GM18520 (cell line): ENCODE measurements at regions not wholly inside any gene's neighbourhood (a gene's known extent, or its start where the extent isn't known, plus 50 kb on each side); places are given as distances from the start of the nearest gene placed in this dataset.

ENCODE experiments used
- ATAC-seq: cut with Tn5 transposase; IDR thresholded peaks from one replicate; pipeline ENCODE4 v1.9.1; 2021; ENCODE audit not compliant: unreplicated experiment

DNA sequence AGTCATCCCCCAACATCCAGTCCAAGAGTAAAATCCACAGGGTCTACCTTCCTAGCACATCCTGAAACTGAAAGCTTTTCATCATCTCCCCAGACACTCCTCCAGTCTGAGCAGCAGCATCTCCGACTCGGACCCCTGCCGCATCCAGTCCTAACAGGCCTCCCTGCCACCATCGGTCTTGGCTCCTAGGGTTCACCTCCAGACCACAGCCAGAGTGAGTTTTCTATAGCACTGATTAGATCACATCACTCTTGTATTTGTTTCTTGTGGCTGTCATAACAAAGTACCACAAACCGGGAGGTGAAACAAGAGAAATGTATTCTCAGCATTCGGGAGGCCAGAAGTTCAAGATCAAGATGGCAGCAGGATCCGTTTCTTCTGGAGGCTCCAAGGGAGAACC lies 187.8 kb downstream of the TOMM20 start:
- ATAC-seq, result no peak

- ATAC-seq, result no peak
Observed at GRCh38 chr1:234938924-234939323, 189.7 kb downstream of the TOMM20 start.

DNA sequence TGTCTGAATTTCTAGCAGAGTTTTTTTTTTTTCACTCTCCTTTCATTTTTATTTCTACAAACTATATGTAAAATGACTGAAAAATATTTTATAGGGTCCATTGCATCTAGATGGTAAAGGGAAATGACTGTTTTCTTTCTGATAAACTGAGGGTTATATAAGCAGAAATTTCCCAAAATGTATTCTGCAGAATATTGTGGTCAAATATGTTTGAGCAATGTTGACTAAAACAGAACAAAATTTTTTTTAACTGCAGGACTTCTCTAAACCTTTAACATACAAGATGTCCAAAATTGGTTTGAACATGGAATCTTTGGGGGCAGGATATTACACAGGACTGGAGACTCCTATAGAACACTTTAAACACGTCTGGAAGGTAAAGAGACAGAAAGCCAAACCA lies 190.5 kb downstream of the TOMM20 start:
- ATAC-seq, result no peak

DNA sequence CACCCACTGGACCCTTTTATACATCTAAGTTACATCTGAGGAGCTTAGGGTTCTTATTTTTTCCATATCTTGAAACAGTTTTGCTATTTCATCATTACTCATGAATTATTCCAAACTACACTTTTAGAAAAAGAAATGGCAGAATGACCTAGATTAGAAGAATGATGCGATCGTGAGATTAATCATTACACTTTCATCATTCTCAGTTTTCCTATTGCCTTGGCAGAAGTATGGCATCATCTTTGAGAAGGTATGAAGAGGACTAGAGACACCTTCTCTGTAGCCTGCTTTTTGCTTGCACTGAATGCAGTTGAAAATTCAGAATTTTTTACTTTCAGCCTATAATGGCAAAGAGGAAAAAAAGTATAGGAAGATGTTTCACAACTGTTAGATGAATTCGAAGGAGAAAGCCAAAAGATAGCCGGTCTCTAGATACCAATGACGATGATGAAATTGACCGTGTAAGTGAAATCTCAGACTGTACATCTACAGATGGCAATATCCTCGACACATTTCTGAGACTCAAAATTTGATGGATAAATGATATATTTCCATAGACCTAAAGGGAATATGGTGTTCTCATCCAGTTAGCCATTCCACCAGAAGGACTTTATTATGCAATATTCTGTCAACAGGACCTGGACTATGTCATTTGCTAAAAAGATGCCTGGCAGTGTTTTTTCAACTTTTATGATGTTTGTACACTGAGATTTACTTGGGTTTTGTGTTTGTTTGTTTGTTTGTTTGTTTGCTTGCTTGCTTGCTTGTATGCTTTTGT lies 191.8 kb downstream of the TOMM20 start:
- no peak for ATAC-seq

DNA sequence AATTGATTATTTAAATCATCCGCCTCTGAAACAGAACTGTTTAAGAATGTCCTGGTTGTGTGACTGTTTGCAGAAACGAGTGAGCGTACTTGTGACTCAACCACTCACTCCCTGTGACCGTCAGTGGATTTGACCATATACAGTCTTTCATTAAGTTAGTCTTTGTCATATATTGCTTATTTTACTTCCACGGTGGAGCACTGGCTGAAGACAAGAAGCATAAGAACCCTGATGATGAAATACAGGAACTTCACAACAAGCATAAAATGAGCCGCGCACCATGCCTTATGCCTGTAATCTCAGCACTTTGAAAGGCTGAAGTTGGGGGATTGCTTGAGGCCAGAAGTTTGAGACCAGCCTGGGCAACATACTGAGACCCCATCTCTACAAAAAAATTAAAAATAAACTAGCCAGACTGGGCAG lies 194.0 kb downstream of the TOMM20 start:
- no peak for ATAC-seq

DNA sequence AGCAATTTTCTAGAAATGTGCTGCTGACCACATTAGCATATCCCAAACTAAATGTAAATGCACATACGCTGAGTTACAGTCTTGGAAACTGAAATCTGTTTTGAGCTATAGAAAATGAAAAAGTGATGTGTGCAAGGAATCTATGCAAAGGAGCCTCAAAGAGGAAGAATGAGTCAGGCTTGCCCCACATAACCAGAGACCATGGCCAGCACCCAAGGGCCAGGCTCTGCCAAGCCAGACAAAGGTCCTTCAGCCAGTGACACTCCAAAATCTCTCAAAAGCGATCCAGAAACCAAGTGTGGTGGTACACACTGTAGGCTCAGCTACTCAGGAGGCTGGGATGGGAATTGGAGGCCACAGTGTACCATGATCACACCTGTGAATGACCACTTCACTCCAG lies 195.2 kb downstream of the TOMM20 start:
- peak; percentile 86 for ATAC-seq

GRCh38 chr1:234932511-234933430 lies 195.9 kb downstream of the TOMM20 start:
- ATAC-seq, result peak; percentile 12

GRCh38 chr1:234932106-234932505 lies 196.5 kb downstream of the TOMM20 start:
- no peak for ATAC-seq

- no peak for ATAC-seq
Observed at GRCh38 chr1:234931404-234931973, 197.1 kb downstream of the TOMM20 start.

DNA sequence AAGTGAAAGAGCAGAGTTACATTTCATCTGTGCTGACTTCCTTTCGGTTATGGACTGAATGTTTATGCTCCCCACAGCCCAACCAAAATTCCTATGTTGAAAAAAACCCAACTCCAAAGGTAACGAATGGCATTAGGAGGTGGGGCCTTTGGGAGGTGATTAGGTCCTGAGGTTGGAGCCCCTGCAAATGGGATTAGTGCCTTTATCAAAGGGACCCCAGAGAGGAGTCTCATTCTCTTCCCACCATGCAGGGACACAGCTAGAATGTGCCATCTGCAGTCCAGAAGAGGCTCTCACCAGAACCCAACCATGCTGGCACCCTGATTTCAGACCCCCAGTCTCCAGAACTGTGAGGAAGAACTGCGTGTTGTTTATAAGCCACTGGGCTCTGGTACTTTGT lies 199.3 kb downstream of the TOMM20 start:
- ATAC-seq, result no peak

- ATAC-seq, result no peak
Observed at GRCh38 chr1:234928642-234929041, 200.0 kb downstream of the TOMM20 start.

GRCh38 chr1:234927971-234928640 lies 200.5 kb downstream of the TOMM20 start:
- ATAC-seq, result no peak

- ATAC-seq, result no peak
Observed at GRCh38 chr1:234927312-234927970, 201.2 kb downstream of the TOMM20 start.

GRCh38 chr1:234926559-234927311 lies 201.9 kb downstream of the TOMM20 start:
- peak; percentile 87 for ATAC-seq

GRCh38 chr1:234926264-234926558 lies 202.4 kb downstream of the TOMM20 start:
- no peak for ATAC-seq

GRCh38 chr1:234925440-234926263 lies 203.0 kb downstream of the TOMM20 start:
- no peak for ATAC-seq

- no peak for ATAC-seq
Observed at GRCh38 chr1:234924450-234925355, 203.9 kb downstream of the TOMM20 start.

- ATAC-seq, result no peak
Observed at GRCh38 chr1:234923626-234924025, 205.0 kb downstream of the TOMM20 start.
